ENCODE measurements at regions not wholly inside any gene's neighbourhood (a gene's known extent, or its start where the extent isn't known, plus 50 kb on each side); places are given as distances from the start of the nearest gene placed in this dataset.

DNA sequence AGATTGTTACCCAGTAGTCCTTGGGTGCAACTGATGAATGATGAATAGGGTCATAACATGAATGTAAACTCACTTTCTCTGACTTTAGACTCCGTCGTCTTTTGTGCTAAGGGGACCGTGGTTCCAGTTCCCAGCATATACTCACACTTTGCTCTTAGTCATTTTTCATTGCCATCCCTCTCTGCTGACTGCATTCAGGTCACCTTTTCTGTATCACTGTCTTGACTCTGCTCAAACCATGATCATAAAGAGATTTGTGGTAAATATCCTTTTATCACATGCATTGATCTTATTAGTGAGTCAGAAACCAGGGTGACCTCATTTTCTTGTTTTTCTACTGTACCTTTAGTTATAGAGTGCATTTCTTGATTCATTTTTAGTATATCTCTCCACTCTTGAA, 141.1 kb upstream of the AGR3 start:
- DNase-seq (ENCODE audit: low read depth), result no peak
- Histone ChIP-seq H3K4me3 (ENCODE audit: low read length) (no peak overlapping the region), H3K4me1 (ENCODE audit: control insufficient read depth, insufficient read depth, low read length) (peaks cover 17% of the 10 kb centered on the region), H3K9me3 (ENCODE audit: control insufficient read depth, low read length) (peaks cover 3% of the 10 kb centered on the region), H3K27me3 (replicated peaks; ENCODE audit: control insufficient read depth, insufficient read depth, low read length) (no peaks in the 10 kb centered on the region), H3K9ac (ENCODE audit: low read length) (no peak overlapping the region), H3K36me3 (ENCODE audit: control insufficient read depth, insufficient read depth, low read length, severe bottlenecking) (no peaks in the 10 kb centered on the region)

DNA sequence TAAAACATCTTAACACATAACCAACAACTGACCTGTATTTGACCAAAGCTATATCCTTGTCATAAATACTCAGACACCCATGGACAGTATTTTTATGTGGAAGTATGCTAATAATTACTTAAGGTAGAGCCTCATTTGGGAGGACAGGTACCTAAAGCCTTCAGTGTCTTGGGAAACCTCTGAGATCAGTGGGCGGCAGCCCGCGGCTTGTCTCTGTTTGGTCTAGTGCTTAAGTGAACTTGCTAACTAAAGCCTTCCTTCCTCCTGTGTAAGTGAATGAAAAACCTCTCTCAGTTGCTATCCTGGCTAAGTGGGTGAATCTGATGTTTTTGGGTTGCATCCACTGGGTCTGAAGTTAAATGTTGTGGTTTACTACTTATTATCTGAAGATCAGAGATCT, 144.5 kb upstream of the AGR3 start:
- Histone ChIP-seq H3K9me3 (ENCODE audit: control insufficient read depth, low read length) (peaks cover 5% of the 10 kb centered on the region), H3K36me3 (ENCODE audit: control insufficient read depth, insufficient read depth, low read length, severe bottlenecking) (no peaks in the 10 kb centered on the region), H3K4me3 (ENCODE audit: low read length) (no peak overlapping the region), H3K4me1 (ENCODE audit: control insufficient read depth, insufficient read depth, low read length) (peaks cover 9% of the 10 kb centered on the region), H3K9ac (ENCODE audit: low read length) (no peak overlapping the region), H3K27me3 (replicated peaks; ENCODE audit: control insufficient read depth, insufficient read depth, low read length) (no peaks in the 10 kb centered on the region)
- no peak for DNase-seq (ENCODE audit: low read depth)

DNA sequence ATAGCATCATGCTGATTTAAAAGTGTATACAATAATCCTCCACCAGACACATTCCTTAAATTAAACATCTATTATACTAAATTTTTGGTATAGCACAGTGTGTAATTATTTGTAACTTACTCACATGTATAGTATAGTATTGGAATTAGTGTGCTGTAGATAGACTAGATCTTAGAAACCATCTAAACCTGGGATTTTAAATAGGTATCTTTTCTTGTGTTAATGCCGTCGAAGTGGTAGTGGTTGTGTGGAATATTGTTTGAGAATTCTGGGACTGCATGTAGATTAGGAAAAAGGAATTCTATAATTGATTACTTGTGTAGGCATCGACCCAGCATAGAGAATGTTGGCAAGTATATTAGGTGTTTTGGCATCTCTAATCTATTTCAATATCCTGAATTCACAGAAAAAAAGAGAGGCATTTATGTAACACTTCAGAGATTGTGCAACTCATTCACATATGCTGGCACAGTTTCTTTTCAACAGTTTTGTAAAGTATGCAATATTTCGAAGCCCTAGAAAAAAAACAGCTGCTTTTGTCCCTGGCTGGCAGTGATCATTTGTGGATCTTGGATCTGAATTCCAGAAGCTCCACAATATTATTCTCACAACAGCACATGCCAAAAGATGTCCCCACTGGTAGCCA, 145.5 kb upstream of the AGR3 start:
- DNase-seq (ENCODE audit: low read depth), result peak; percentile 82
- H3K9me3 ChIP-seq (ENCODE audit: control insufficient read depth, low read length), result peaks cover 5% of the 10 kb centered on the region
- H3K4me3 ChIP-seq (ENCODE audit: low read length), result no peak overlapping the region
- no peak overlapping the region for H3K9ac ChIP-seq (ENCODE audit: low read length)
- H3K36me3 ChIP-seq (ENCODE audit: control insufficient read depth, insufficient read depth, low read length, severe bottlenecking), result no peaks in the 10 kb centered on the region
- H3K27me3 ChIP-seq (replicated peaks; ENCODE audit: control insufficient read depth, insufficient read depth, low read length), result no peaks in the 10 kb centered on the region
- peaks cover 2% of the 10 kb centered on the region for H3K4me1 ChIP-seq (ENCODE audit: control insufficient read depth, insufficient read depth, low read length)

GRCh38 chr7:17027789-17028152, 146.0 kb upstream of the AGR3 start:
- H3K9me3 ChIP-seq (ENCODE audit: control insufficient read depth, low read length), result peaks cover 5% of the 10 kb centered on the region
- H3K4me1 ChIP-seq (ENCODE audit: control insufficient read depth, insufficient read depth, low read length), result peaks cover 2% of the 10 kb centered on the region
- H3K9ac ChIP-seq (ENCODE audit: low read length), result no peak overlapping the region
- H3K4me3 ChIP-seq (ENCODE audit: low read length), result no peak overlapping the region
- no peaks in the 10 kb centered on the region for H3K27me3 ChIP-seq (replicated peaks; ENCODE audit: control insufficient read depth, insufficient read depth, low read length)
- DNase-seq (ENCODE audit: low read depth), result no peak
- H3K36me3 ChIP-seq (ENCODE audit: control insufficient read depth, insufficient read depth, low read length, severe bottlenecking), result no peaks in the 10 kb centered on the region

DNA sequence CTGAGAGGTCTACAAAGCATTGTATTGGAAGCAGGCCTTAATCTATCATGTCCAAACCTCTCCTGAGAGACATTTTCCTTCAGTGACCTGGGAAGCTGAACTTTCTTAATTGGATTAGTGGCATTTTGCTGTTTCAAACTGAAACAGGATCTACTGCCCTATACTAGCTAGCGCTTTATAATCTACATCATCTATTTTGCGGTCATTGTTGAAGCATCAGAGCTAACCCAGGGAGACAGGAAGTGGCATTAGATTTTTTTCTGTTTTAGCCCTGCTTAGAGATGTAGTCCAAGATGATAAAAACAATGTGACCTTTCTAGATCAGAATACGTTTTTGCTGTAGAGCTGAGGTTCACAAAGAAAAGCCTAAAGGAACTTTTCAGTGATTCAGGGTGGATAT, 147.4 kb upstream of the AGR3 start:
- Histone ChIP-seq H3K9ac (ENCODE audit: low read length) (no peak overlapping the region), H3K4me1 (ENCODE audit: control insufficient read depth, insufficient read depth, low read length) (peaks cover 2% of the 10 kb centered on the region), H3K4me3 (ENCODE audit: low read length) (no peak overlapping the region), H3K27me3 (replicated peaks; ENCODE audit: control insufficient read depth, insufficient read depth, low read length) (no peaks in the 10 kb centered on the region), H3K36me3 (ENCODE audit: control insufficient read depth, insufficient read depth, low read length, severe bottlenecking) (no peaks in the 10 kb centered on the region), H3K9me3 (ENCODE audit: control insufficient read depth, low read length) (peaks cover 5% of the 10 kb centered on the region)
- DNase-seq (ENCODE audit: low read depth), result no peak

DNA sequence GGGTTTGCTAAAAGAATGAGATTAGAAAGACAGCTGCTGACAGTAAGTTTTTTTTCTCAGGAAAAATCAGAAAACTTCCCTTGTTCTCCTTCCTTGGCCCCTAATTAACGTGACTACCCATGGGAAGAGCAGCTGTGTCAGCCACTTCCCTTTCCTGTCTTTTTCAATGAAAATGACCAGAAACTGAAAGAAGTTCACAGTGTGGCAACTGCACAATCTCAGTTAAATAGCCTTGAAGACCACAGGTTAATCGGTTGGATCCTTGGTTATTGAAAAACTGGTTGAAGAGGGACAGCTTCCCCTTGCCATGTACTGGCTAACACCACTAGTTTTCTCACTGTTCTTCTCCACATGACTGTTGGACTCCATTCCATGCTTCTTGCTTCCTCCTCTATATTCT, 148.8 kb upstream of the AGR3 start:
- peaks cover 2% of the 10 kb centered on the region for H3K4me1 ChIP-seq (ENCODE audit: control insufficient read depth, insufficient read depth, low read length)
- H3K9ac ChIP-seq (ENCODE audit: low read length), result no peak overlapping the region
- peaks cover 5% of the 10 kb centered on the region for H3K9me3 ChIP-seq (ENCODE audit: control insufficient read depth, low read length)
- H3K27me3 ChIP-seq (replicated peaks; ENCODE audit: control insufficient read depth, insufficient read depth, low read length), result no peaks in the 10 kb centered on the region
- no peak overlapping the region for H3K4me3 ChIP-seq (ENCODE audit: low read length)
- no peak for DNase-seq (ENCODE audit: low read depth)
- no peaks in the 10 kb centered on the region for H3K36me3 ChIP-seq (ENCODE audit: control insufficient read depth, insufficient read depth, low read length, severe bottlenecking)

DNA sequence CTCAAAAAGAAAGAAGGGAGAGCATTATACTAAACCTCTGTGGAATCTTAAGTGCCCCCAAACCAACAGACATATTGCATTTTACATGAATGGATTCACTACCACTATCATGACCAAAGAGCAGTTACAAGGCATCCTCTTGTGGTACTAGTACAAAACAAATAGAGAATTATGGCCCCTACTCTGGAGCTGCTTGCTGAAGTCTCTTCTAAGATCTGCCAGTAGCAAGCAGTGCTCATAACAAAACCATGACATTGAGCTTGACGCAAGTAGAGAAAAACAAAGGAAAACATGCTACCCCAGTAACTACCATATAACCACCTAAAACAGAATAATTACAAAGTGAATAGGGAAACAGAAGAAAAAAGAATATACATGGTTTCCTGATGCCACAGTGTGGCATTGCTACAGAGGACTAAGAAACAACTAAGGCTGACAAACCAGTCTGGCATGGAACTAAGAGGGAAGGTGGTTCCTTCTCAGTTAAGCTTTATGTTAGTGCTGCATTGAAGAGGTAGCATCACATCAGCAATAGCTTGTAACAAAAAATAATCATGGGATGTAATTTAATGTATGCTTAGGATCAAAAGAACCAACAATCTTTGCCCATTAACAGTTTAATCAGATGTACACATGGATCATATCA, 150.2 kb upstream of the AGR3 start:
- Histone ChIP-seq H3K9me3 (ENCODE audit: control insufficient read depth, low read length) (peaks cover 5% of the 10 kb centered on the region), H3K36me3 (ENCODE audit: control insufficient read depth, insufficient read depth, low read length, severe bottlenecking) (no peaks in the 10 kb centered on the region), H3K4me3 (ENCODE audit: low read length) (no peak overlapping the region), H3K4me1 (ENCODE audit: control insufficient read depth, insufficient read depth, low read length) (peaks cover 2% of the 10 kb centered on the region), H3K27me3 (replicated peaks; ENCODE audit: control insufficient read depth, insufficient read depth, low read length) (no peaks in the 10 kb centered on the region), H3K9ac (ENCODE audit: low read length) (no peak overlapping the region)
- no peak for DNase-seq (ENCODE audit: low read depth)

- Histone ChIP-seq H3K9me3 (ENCODE audit: control insufficient read depth, low read length) (no peaks in the 10 kb centered on the region), H3K27me3 (replicated peaks; ENCODE audit: control insufficient read depth, insufficient read depth, low read length) (no peaks in the 10 kb centered on the region), H3K4me1 (ENCODE audit: control insufficient read depth, insufficient read depth, low read length) (no peaks in the 10 kb centered on the region), H3K4me3 (ENCODE audit: low read length) (no peak overlapping the region), H3K36me3 (ENCODE audit: control insufficient read depth, insufficient read depth, low read length, severe bottlenecking) (no peaks in the 10 kb centered on the region), H3K9ac (ENCODE audit: low read length) (no peak overlapping the region)
- DNase-seq (ENCODE audit: low read depth), result no peak
Observed at GRCh38 chr7:17033245-17033644, 151.5 kb upstream of the AGR3 start.

GRCh38 chr7:17036584-17036983, 154.8 kb upstream of the AGR3 start:
- Histone ChIP-seq H3K4me1 (ENCODE audit: control insufficient read depth, insufficient read depth, low read length) (peaks cover 11% of the 10 kb centered on the region), H3K36me3 (ENCODE audit: control insufficient read depth, insufficient read depth, low read length, severe bottlenecking) (no peaks in the 10 kb centered on the region), H3K9me3 (ENCODE audit: control insufficient read depth, low read length) (no peaks in the 10 kb centered on the region), H3K4me3 (ENCODE audit: low read length) (no peak overlapping the region), H3K27me3 (replicated peaks; ENCODE audit: control insufficient read depth, insufficient read depth, low read length) (no peaks in the 10 kb centered on the region), H3K9ac (ENCODE audit: low read length) (no peak overlapping the region)
- no peak for DNase-seq (ENCODE audit: low read depth)

DNA sequence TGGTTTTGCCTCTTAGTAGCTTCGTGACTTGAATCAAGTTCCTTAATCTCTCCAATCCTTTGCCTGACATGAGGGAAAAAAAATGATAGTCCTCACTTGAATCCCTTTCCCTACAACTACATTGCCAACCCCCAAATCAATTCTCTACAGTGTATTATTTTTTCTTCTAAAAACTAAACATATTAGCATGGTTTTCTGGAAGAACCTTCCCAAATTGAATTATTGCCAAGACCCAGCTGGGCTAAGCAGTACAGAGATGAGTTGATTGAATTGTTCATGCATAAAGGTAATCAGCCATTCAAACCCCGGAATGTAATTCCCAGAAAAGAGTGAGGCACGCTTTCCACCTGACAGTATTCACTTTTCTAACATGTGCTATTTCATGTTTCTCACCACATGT, 155.6 kb upstream of the AGR3 start:
- Histone ChIP-seq H3K36me3 (ENCODE audit: control insufficient read depth, insufficient read depth, low read length, severe bottlenecking) (no peaks in the 10 kb centered on the region), H3K4me1 (ENCODE audit: control insufficient read depth, insufficient read depth, low read length) (peaks cover 19% of the 10 kb centered on the region), H3K27me3 (replicated peaks; ENCODE audit: control insufficient read depth, insufficient read depth, low read length) (no peaks in the 10 kb centered on the region), H3K9me3 (ENCODE audit: control insufficient read depth, low read length) (no peaks in the 10 kb centered on the region), H3K9ac (ENCODE audit: low read length) (no peak overlapping the region), H3K4me3 (ENCODE audit: low read length) (no peak overlapping the region)
- no peak for DNase-seq (ENCODE audit: low read depth)

DNA sequence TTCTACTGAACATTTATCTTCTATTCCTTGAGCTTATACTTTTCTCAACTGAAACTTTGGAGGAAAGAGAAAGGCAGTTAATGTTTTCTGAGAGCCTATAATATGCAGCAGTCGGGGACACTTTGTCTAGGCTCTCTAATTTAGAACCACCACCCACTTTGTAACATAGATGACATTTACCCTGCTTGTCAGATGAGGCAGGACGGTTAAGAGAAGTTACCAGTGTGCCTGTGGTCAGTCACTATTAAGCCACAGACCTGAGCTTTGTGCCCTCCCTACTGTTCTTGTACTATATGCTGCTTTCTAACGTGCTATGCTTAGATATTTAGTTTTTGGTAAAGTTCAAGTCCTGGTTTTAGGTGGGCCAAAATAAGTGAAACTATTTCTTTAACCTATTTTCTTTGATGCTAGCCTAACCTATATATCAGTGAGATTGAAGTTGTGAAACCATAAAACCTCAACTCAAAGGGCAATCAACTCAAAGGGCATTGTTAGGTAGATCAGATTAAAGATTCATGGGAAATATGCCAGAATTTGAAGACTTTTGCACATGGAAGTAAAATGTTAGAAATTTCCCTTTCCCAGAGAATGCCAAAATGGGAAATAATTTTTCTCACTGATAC, 156.5 kb upstream of the AGR3 start:
- Histone ChIP-seq H3K4me3 (ENCODE audit: low read length) (no peak overlapping the region), H3K4me1 (ENCODE audit: control insufficient read depth, insufficient read depth, low read length) (peaks cover 28% of the 10 kb centered on the region), H3K9me3 (ENCODE audit: control insufficient read depth, low read length) (no peaks in the 10 kb centered on the region), H3K27me3 (replicated peaks; ENCODE audit: control insufficient read depth, insufficient read depth, low read length) (no peaks in the 10 kb centered on the region), H3K9ac (ENCODE audit: low read length) (no peak overlapping the region), H3K36me3 (ENCODE audit: control insufficient read depth, insufficient read depth, low read length, severe bottlenecking) (no peaks in the 10 kb centered on the region)
- no peak for DNase-seq (ENCODE audit: low read depth)

All from adipocyte (in vitro differentiated cells).